AG09319 (cell line): ENCODE measurements at regions not wholly inside any gene's neighbourhood (a gene's known extent, or its start where the extent isn't known, plus 50 kb on each side); places are given as distances from the start of the nearest gene placed in this dataset.

Source experiments
- DNase-seq: peaks from one replicate; pipeline ENCODE4 v3.0.0-alpha.2; 2010; ENCODE audit warnings: low read depth; ENCODE audit errors: extremely low read depth
- CTCF ChIP-seq: IDR thresholded peaks from 2 replicates; pipeline ENCODE4 v1.5.1; 2011; ENCODE audit warnings: low read depth, mild to moderate bottlenecking, inconsistent platforms, low read length, moderate library complexity

GRCh38 chr14:86943391-86944365, 1049.3 kb downstream of the GALC start:
- no peak for TF ChIP-seq CTCF

GRCh38 chr14:86942936-86943335, 1050.0 kb downstream of the GALC start:
- TF ChIP-seq CTCF: no peak
- no peak for DNase-seq

More at GRCh38 chr14:86943391-86944365, 1049.3 kb downstream of the GALC start:
- DNase-seq: no peak

GRCh38 chr14:86940106-86940505, 1052.9 kb downstream of the GALC start:
- no peak for TF ChIP-seq CTCF
- no peak for DNase-seq

GRCh38 chr14:86938320-86938719, 1054.7 kb downstream of the GALC start:
- DNase-seq: no peak
- TF ChIP-seq CTCF: no peak

GRCh38 chr14:86936556-86936955, 1056.4 kb downstream of the GALC start:
- TF ChIP-seq CTCF: no peak
- no peak for DNase-seq

GRCh38 chr14:86935241-86935885, 1057.6 kb downstream of the GALC start:
- DNase-seq: no peak
- no peak for TF ChIP-seq CTCF
